WERI-Rb-1 (cell line): ENCODE measurements at regions not wholly inside any gene's neighbourhood (a gene's known extent, or its start where the extent isn't known, plus 50 kb on each side); places are given as distances from the start of the nearest gene placed in this dataset.

Source experiments
- DNase-seq: peaks from one replicate; pipeline ENCODE4 v3.0.0-alpha.2; 2020
- H3K27ac ChIP-seq: fragments of 250-450 bp; sonication (Bioruptor Pico); 2 replicates; pipeline ENCODE4 v1.5.1; 2020; ENCODE audit warnings: mild to moderate bottlenecking, moderate library complexity
- H3K27me3 ChIP-seq: fragments of 250-450 bp; sonication (Bioruptor Pico); 2 replicates; pipeline ENCODE4 v1.5.1; 2021; ENCODE audit warnings: mild to moderate bottlenecking, low read depth, moderate library complexity; ENCODE audit not compliant: insufficient read depth, severe bottlenecking
- H3K36me3 ChIP-seq: fragments of 250-450 bp; sonication (Bioruptor Pico); 2 replicates; pipeline ENCODE4 v1.5.1; 2020; ENCODE audit warnings: mild to moderate bottlenecking, moderate library complexity
- H3K4me3 ChIP-seq: 2 replicates; pipeline ENCODE4 v1.5.1; 2011; ENCODE audit warnings: low read depth, mild to moderate bottlenecking, control low read depth, low read length
- H3K9me3 ChIP-seq: fragments of 250-450 bp; sonication (Bioruptor Pico); 2 replicates; pipeline ENCODE4 v1.5.1; 2021; ENCODE audit warnings: mild to moderate bottlenecking, moderate library complexity; ENCODE audit not compliant: severe bottlenecking
- TF ChIP-seq, protein P1 (sequence below): IDR thresholded peaks from 2 replicates; pipeline ENCODE4 v1.5.1; 2011; ENCODE audit warnings: low read depth, mild to moderate bottlenecking, control low read depth, inconsistent platforms, low read length

DNA sequence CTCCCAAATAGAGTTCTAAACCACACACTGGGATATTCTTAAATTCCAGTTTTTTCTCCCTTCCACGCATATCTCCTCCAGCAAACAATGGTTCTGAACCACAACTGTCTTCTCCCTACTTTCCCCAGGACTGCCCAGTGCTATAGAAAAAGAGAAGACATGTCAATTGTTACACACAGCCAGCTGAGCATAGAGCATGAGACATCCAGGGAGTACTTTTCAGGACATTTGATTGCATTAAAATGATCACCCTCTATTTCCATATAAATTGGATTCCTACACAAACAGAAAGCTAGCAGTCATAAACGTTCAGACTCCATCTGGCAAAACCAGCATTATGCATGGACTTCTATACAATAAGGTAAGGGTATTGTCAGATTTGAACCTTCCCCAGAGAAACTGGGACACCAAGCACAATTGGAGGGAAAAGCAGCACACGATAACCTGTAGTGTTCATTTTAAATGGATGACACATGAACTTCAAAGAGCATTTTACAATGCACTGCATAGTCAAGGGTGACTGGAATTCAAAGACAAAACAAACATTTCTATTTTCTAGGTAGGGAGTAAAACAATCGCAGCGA is 93.1 kb upstream of the HEY2 start:
- Histone ChIP-seq H3K4me3 (no peak overlapping the region), H3K27ac (no peak overlapping the region), H3K9me3 (no peaks in the 10 kb centered on the region), H3K36me3 (no peaks in the 10 kb centered on the region), H3K27me3 (no peaks in the 10 kb centered on the region)
- TF ChIP-seq, protein P1, sequence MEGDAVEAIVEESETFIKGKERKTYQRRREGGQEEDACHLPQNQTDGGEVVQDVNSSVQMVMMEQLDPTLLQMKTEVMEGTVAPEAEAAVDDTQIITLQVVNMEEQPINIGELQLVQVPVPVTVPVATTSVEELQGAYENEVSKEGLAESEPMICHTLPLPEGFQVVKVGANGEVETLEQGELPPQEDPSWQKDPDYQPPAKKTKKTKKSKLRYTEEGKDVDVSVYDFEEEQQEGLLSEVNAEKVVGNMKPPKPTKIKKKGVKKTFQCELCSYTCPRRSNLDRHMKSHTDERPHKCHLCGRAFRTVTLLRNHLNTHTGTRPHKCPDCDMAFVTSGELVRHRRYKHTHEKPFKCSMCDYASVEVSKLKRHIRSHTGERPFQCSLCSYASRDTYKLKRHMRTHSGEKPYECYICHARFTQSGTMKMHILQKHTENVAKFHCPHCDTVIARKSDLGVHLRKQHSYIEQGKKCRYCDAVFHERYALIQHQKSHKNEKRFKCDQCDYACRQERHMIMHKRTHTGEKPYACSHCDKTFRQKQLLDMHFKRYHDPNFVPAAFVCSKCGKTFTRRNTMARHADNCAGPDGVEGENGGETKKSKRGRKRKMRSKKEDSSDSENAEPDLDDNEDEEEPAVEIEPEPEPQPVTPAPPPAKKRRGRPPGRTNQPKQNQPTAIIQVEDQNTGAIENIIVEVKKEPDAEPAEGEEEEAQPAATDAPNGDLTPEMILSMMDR, result no peak
- DNase-seq, result no peak

DNA sequence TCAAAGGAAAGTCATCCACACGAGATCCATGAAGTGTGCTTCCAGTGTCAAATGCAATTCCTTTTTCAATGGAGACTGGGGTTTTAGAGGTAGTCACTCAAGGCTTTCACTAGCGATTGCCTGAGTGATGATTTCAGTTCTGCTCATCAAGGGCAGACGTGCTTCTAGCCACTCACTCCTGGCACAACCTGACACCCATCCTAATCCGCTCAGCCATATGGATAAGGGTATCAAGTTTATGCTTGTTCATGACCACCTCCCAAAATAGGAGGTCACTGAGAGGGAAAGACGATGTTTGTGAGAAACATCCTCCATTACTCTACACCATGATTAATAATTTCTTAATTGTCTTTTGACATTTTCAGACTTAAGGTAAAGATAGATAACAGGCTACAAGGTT is 91.3 kb upstream of the HEY2 start:
- Histone ChIP-seq H3K9me3 (no peaks in the 10 kb centered on the region), H3K27ac (peak overlapping the region; percentile 38), H3K4me3 (no peak overlapping the region), H3K27me3 (no peaks in the 10 kb centered on the region), H3K36me3 (no peaks in the 10 kb centered on the region)
- TF ChIP-seq, protein P1, result no peak
- DNase-seq, result peak; percentile 62

DNA sequence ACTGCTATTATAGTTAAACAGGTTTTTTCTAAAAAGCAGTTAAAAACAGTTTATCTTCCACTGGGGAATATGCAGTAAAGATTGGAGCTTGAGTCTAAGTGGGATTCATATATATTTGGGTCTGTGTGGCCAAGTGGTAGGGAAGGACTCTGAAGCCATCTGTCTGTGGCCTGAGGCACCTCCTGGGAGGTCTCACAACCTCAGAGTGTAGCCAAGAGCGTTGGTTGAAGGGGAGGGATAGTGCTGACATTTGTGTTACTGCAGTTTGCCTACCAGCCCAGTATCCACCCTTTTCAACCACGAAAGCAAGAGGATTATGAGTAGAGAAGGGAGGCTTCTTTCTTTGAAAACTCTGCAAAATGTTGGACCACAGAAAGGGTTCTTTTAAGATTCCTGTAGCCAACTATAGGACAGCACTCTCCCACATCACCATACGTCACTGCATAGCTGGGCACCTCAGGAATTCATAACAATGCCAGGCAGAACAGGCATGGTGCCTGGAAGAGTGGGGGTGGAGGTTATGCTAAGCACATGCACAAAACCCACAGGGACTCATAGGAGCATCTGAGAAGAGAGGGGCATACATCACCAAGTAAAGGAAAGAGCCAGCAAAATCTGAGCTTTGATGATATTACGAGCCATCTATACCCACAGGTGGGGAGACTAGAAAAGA is 90.5 kb upstream of the HEY2 start:
- Histone ChIP-seq H3K27me3 (no peaks in the 10 kb centered on the region), H3K36me3 (no peaks in the 10 kb centered on the region), H3K27ac (peak overlapping the region; percentile 38), H3K9me3 (no peaks in the 10 kb centered on the region), H3K4me3 (no peak overlapping the region)
- no peak for DNase-seq
- TF ChIP-seq, protein P1, result no peak

DNA sequence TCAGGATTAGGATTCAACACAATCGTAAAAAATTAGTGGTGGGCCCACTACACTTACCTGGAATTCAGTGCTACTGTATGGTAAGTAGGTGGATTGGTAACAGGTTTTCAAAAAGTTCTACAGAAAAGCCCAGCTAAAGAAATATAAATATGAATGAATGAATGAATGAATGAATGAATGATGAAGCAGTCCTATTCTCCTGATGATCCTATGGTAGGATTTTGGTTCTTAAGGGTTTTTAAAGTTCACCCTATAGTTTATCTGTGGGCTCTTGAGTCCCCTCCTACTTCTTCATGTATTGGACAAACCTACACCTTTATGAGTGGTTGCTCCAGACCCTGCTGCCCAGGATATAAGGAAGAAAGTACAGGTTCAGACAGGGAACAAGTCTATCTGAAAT is 89.5 kb upstream of the HEY2 start:
- Histone ChIP-seq H3K36me3 (no peaks in the 10 kb centered on the region), H3K9me3 (no peaks in the 10 kb centered on the region), H3K4me3 (no peak overlapping the region), H3K27ac (no peak overlapping the region), H3K27me3 (no peaks in the 10 kb centered on the region)
- no peak for DNase-seq
- TF ChIP-seq, protein P1, result no peak

DNA sequence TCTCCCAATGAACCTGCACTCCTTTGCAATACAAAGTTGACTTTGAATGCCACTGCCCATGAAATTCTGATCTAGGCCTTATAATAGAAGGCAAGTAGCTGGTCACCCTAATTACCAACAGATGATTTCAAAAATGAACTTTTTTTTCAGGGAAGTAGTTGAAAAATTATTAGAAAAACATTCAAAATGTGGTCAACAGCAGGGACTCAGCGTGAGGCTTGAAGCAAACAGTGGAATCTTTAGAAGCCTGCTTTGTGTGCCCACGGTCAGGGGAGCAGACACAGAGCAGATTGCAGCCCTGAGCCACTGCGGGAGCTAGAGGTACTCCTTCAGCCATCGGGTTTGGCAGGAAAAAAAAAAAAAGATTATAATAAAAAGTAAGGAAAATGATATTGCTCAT is 87.1 kb upstream of the HEY2 start:
- Histone ChIP-seq H3K4me3 (no peak overlapping the region), H3K36me3 (no peaks in the 10 kb centered on the region), H3K27ac (no peak overlapping the region), H3K27me3 (no peaks in the 10 kb centered on the region), H3K9me3 (no peaks in the 10 kb centered on the region)
- no peak for DNase-seq
- TF ChIP-seq, protein P1, result no peak
